Right kidney (tissue), 1 donor: ENCODE measurements at regions not wholly inside any gene's neighbourhood (a gene's known extent, or its start where the extent isn't known, plus 50 kb on each side); places are given as distances from the start of the nearest gene placed in this dataset.

ENCODE experiments used
- DNase-seq: peaks from one replicate; pipeline ENCODE4 v3.0.0-alpha.2; 2016

DNA sequence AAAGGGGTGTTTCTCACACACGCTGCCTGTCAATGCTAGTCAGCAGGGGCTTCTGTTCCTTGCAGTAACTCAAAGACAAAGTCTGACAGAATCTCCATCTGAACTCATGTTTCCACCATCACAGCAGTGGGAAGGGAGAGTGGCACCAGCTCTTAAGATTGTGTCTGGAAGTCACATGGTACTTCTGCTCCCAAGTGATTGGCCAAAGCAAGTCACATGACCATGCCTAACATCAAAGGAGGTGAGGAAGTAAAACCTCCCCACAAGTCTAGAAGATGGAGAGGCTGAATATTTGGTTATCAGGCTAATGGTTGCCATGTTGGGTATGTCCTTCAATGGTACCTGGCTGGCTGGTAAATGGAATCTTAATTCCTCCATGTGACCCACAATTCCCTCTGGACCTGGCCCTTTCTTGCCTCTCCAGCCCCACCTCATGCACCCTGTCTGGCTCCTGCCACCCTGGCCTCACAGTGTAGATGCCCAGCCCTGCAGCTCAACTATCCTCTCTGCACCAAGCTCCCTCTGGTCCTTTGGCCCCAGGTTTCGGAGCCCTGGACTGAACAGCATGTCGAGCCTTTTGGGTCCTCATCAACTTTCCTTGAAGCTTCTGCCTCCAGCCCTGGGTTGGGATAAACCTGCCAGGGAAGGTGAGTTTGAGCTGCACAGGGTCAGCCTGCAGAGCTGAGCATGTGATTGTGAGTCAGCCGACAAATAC lies 51.0 kb upstream of the PMEPA1 start:
- no peak for DNase-seq

DNA sequence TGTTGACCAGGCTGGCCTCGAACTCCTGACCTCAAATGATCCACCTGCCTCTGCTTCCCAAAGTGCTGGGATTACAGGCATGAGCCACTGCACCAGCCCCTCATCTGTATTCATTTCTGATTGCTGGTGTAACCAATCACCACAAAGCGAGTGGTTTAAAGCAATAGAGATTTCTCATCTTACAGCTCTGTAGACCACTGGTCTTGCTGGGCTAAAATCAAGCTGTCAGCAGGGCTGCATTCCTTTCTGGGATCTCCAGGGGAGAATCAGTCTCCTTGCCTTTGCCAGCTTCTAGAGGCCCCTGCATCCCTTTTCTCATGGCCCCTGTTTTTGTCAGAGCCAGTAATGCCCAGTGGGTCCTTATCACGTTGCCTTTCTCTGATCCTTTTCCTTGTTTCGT lies 49.9 kb upstream of the PMEPA1 start:
- DNase-seq = no peak
